ENCODE measurements at regions not wholly inside any gene's neighbourhood (a gene's known extent, or its start where the extent isn't known, plus 50 kb on each side); places are given as distances from the start of the nearest gene placed in this dataset.

GRCh38 chr3:160078533-160078932 is 89.9 kb downstream of the IL12A start:
- Histone ChIP-seq H3K9ac (no peak overlapping the region), H3K4me2 (no peak overlapping the region), H3K79me2 (ENCODE audit: insufficient read depth) (no peaks in the 10 kb centered on the region), H2AFZ (ENCODE audit: low read depth) (no peak overlapping the region), H3K27me3 (ENCODE audit: insufficient read depth) (no peaks in the 10 kb centered on the region), H3K36me3 (replicated peaks in 1 of 2; ENCODE audit: control insufficient read depth in 1 of 2, insufficient read depth in 2 of 2, low read length in 1 of 2) (no peaks in the 10 kb centered on the region), H3F3A (replicated peaks; ENCODE audit: insufficient read depth) (no peaks in the 10 kb centered on the region), H3K4me1 (ENCODE audit: control insufficient read depth in 1 of 2, insufficient read depth in 2 of 2, low read depth in 1 of 2, low read length in 1 of 2) (peaks cover 0 to 2% of the 10 kb centered on the region in 2 experiments; a peak in 1 of 4 replicates), H4K20me1 (ENCODE audit: insufficient read depth) (no peaks in the 10 kb centered on the region), H3K4me3 (ENCODE audit: low read depth in 2 of 2, low read length in 1 of 2) (no peak overlapping the region), H3K9me3 (no peaks in the 10 kb centered on the region), H3K9me2 (no peaks in the 10 kb centered on the region), H3K27ac (ENCODE audit: low read depth in 2 of 2, low read length in 1 of 2) (no peak overlapping the region)
- no peak for TF ChIP-seq TEAD4 (IDR thresholded peaks at IDR 0.05; ENCODE audit: borderline replicate concordance, insufficient read depth)
- TF ChIP-seq TAF1 (IDR thresholded peaks at IDR 0.05; ENCODE audit: borderline replicate concordance, low read depth, low read length) = no peak
- no peak for TF ChIP-seq TCF12 (IDR thresholded peaks at IDR 0.05)
- TF ChIP-seq GATA2 (CRISPR knock-in tag; IDR thresholded peaks at IDR 0.05) = no peak
- DNase-seq = no peak
- 81% methylated on average over 3 of the region's 3 CpGs for WGBS (ENCODE audit: low lambda C conversion rate)
- POLR2A ChIA-PET = no interaction called here
- CTCF ChIA-PET = interaction anchor here (1.6 kb wide), 1 partner anchor 46 kb away, joined by 4 read pairs; no protein-coding TSS in a partner anchor

DNA sequence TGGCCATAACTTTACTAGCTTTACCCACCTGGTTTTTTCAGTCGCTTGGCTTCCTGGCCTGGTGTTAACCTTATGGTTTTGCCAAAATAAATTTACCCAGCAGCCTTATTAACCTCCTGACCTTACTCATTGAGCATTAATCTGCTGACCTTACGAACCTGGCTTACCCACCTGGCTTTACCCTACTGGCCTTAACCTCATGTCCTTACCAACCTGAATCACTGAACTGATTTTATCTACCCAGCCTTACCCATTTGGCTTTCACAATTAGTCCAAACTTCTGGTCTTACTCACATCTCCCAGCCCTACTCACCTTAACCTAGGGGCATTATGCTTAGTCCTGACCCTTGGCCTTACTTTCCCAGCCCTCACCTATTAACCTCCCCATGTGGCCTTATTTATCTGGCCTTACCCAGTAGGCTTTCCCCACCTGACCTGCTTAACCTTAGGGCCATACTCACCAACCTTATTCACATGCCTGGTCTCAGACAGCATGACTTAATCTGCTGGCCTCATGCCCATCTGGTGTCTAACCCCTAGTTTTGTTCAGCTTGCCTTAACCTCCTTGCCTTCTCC is 93.4 kb downstream of the IL12A start:
- 49% methylated on average over 2 of the region's 2 CpGs for WGBS (ENCODE audit: low lambda C conversion rate)
- Histone ChIP-seq H3K36me3 (replicated peaks in 1 of 2; ENCODE audit: control insufficient read depth in 1 of 2, insufficient read depth in 2 of 2, low read length in 1 of 2) (no peaks in the 10 kb centered on the region), H3F3A (replicated peaks; ENCODE audit: insufficient read depth) (no peaks in the 10 kb centered on the region), H3K27me3 (ENCODE audit: insufficient read depth) (no peaks in the 10 kb centered on the region), H3K4me1 (ENCODE audit: control insufficient read depth in 1 of 2, insufficient read depth in 2 of 2, low read depth in 1 of 2, low read length in 1 of 2) (no peaks in the 10 kb centered on the region), H3K4me3 (ENCODE audit: low read depth in 2 of 2, low read length in 1 of 2) (no peak overlapping the region), H3K9me2 (no peaks in the 10 kb centered on the region), H3K27ac (ENCODE audit: low read depth in 2 of 2, low read length in 1 of 2) (no peak overlapping the region), H2AFZ (ENCODE audit: low read depth) (no peak overlapping the region), H3K4me2 (no peak overlapping the region), H3K79me2 (ENCODE audit: insufficient read depth) (no peaks in the 10 kb centered on the region), H4K20me1 (ENCODE audit: insufficient read depth) (no peaks in the 10 kb centered on the region), H3K9me3 (no peaks in the 10 kb centered on the region), H3K9ac (no peak overlapping the region)
- ChIA-PET CTCF (no interaction called here), POLR2A (no interaction called here)
- DNase-seq = no peak
- TF ChIP-seq CTCF (IDR thresholded peaks at IDR 0.05) (no peak), FOSL2 (IDR thresholded peaks at IDR 0.05; ENCODE audit: borderline replicate concordance, low read depth) (no peak), FOXJ3 (CRISPR knock-in tag; IDR thresholded peaks at IDR 0.05) (no peak), NRF1 (IDR thresholded peaks at IDR 0.05; ENCODE audit: low read depth, low read length) (no peak), GATA2 (CRISPR knock-in tag; IDR thresholded peaks at IDR 0.05) (no peak), RXRA (IDR thresholded peaks at IDR 0.05; ENCODE audit: borderline replicate concordance, low read depth) (no peak), JUND (IDR thresholded peaks at IDR 0.05) (no peak), EZH2phosphoT487 (IDR thresholded peaks at IDR 0.05; ENCODE audit: borderline replicate concordance, low read depth) (no peak), RAD21 (IDR thresholded peaks at IDR 0.05; ENCODE audit: low read length) (no peak), NFIC (IDR thresholded peaks at IDR 0.05; ENCODE audit: borderline replicate concordance) (no peak), MXI1 (IDR thresholded peaks at IDR 0.05; ENCODE audit: low read depth, low read length) (no peak), TEAD4 (IDR thresholded peaks at IDR 0.05; ENCODE audit: borderline replicate concordance, insufficient read depth) (no peak), TCF12 (IDR thresholded peaks at IDR 0.05) (no peak), SIN3A (IDR thresholded peaks at IDR 0.05; ENCODE audit: borderline replicate concordance, low read depth, low read length) (no peak), TAF1 (IDR thresholded peaks at IDR 0.05; ENCODE audit: borderline replicate concordance, low read depth, low read length) (no peak), MEF2A (IDR thresholded peaks at IDR 0.05; ENCODE audit: borderline replicate concordance, low read depth) (no peak)
- TF ChIP-seq, protein P1, sequence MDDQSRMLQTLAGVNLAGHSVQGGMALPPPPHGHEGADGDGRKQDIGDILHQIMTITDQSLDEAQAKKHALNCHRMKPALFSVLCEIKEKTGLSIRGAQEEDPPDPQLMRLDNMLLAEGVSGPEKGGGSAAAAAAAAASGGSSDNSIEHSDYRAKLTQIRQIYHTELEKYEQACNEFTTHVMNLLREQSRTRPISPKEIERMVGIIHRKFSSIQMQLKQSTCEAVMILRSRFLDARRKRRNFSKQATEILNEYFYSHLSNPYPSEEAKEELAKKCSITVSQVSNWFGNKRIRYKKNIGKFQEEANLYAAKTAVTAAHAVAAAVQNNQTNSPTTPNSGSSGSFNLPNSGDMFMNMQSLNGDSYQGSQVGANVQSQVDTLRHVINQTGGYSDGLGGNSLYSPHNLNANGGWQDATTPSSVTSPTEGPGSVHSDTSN (IDR thresholded peaks at IDR 0.05) = no peak
- TF ChIP-seq, protein P2, sequence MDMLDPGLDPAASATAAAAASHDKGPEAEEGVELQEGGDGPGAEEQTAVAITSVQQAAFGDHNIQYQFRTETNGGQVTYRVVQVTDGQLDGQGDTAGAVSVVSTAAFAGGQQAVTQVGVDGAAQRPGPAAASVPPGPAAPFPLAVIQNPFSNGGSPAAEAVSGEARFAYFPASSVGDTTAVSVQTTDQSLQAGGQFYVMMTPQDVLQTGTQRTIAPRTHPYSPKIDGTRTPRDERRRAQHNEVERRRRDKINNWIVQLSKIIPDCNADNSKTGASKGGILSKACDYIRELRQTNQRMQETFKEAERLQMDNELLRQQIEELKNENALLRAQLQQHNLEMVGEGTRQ (IDR thresholded peaks at IDR 0.05; ENCODE audit: borderline replicate concordance, low read depth, low read length) = no peak
- TF ChIP-seq, protein P3, sequence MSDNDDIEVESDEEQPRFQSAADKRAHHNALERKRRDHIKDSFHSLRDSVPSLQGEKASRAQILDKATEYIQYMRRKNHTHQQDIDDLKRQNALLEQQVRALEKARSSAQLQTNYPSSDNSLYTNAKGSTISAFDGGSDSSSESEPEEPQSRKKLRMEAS (IDR thresholded peaks at IDR 0.05; ENCODE audit: low read depth) = no peak

Measured in SK-N-SH (cell line).